ENCODE measurements at regions not wholly inside any gene's neighbourhood (a gene's known extent, or its start where the extent isn't known, plus 50 kb on each side); places are given as distances from the start of the nearest gene placed in this dataset.

GRCh38 chr5:26669031-26669430 lies 369.4 kb downstream of the CDH9 start:
- DNase-seq, result no peak

GRCh38 chr5:26666371-26666770 lies 372.0 kb downstream of the CDH9 start:
- DNase-seq, result no peak

- no peak for DNase-seq
Measured at GRCh38 chr5:26663500-26663899, 374.9 kb downstream of the CDH9 start.

- DNase-seq, result no peak
Measured at GRCh38 chr5:26662806-26663360, 375.5 kb downstream of the CDH9 start.

- no peak for DNase-seq
Measured at GRCh38 chr5:26660116-26660515, 378.3 kb downstream of the CDH9 start.

- no peak for DNase-seq
Measured at GRCh38 chr5:26649000-26649399, 389.4 kb downstream of the CDH9 start.

DNA sequence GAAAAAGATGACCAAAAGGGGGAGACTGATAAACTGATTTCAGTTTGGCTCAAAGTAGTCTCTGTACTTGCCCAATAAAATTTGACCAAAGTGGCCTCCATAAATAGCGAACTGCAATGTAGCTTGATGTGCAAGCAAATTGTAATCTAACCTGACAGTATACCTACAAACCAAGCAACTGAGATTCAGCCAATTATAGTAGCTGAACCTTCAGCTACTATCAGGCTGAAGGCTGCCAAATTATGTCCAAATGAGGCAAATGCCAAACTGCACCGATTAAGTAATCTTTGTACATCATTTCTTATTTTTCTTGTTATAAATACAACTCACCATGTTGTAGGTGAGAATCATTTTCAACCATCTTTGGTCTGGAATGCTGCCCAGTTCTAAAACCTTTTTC lies 390.6 kb downstream of the CDH9 start:
- no peak for DNase-seq

DNA sequence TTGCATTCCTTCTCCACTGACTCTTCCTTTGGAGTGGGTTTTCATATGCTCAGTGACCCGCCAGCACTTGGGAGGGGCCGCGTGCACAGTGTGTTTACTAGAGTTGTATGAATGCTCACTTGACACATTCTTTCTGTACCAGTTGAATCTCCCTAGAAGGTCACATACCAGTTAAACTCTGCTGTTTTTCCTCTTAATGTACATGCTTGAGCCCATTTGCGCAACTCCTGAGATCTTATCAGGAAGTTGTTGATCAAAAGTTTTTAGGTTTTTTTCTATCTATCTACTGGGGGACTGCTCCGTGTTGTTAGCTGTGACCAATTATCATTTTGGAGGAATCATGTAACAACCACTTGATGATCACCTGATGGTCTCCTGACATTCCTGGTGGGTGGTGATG lies 392.7 kb downstream of the CDH9 start:
- no peak for DNase-seq

GRCh38 chr5:26641492-26641891 lies 396.9 kb downstream of the CDH9 start:
- DNase-seq, result no peak

- no peak for DNase-seq
Measured at GRCh38 chr5:26625099-26625498, 413.3 kb downstream of the CDH9 start.

DNA sequence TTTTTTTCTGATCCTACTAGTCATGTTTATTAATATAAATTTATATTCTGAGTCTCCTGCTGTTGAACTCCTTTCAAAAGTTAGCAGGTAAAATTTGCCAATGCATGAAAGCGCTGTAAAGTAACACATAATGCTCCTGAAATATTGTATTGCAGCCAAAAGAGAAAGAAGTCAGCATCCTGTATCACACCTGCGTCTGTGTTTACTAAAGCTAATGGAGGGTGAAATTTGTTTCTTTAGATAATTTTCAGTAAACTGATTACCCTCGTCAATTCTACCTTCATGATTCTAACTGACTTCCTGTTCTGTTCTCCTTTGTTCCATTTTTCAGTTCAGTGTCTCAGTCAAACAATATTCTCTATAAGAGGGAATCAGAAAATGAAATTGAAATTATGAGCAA lies 415.4 kb downstream of the CDH9 start:
- DNase-seq, result no peak

DNA sequence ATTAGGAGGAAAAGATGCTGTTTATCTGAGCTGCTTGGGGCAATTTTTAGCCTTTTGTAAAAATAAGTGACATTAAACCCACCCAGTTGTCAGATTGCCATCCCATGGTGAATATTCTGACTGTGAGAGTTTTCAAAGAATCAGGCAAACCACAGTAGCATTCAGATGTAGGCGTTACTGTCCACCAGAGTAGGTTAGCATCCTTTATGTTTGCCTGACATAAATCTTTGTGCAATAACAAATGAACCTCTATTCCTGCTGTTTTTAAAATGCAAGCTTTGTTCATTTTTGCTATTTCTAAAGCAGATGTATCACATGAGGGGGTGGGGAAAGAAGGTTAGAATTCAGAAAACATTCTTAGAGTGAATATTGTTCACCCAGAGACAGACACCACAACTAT lies 427.8 kb downstream of the CDH9 start:
- no peak for DNase-seq

DNA sequence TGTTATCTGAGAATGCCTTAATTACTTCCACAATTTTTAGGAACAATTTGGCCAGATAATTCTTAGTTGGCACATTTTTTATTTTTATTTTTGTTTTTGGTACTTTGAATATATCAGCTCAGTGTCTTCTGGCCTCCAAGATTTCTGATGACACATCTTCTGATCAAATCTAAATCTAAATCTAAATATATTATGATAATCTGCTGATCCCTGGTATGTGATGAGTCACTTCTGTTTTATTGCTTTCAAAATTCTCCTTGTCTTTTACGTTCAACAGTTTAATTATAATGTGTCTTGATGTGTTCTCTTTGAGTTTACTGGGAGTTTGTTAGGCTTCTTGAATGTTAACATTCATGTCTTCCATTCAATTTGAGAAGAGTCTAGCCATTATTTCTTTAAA lies 436.8 kb downstream of the CDH9 start:
- no peak for DNase-seq

DNA sequence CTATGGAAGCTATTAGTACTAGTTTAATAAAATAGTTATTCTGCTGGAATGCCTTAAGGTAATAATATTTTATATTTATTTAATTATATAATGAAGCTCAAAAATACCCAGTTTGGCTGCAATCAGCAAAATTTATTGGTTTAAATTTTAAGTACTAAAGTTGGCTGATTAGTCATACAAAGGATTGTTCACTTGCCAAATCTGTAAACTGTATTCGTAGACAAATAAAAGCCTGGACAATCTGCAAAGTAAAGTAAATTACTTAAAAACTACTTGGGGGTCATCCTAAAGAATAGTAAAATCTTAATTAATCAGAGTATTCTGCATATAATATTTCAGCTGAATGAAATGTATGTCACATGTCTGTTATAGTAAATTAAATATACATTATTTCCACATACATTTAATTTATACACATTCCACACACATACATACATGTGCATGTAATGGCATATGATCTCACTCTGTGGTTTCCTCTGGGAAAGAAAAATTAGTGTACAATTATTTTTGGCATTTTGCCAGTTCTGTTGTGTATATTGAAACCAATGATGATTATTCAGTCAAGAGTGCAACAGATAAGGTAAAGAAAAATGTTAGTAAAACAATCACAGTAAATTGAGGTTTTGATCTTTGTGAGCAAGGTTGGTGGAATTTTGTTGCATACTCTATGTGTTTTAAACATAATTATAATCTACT lies 455.9 kb downstream of the CDH9 start:
- DNase-seq, result no peak

GRCh38 chr5:26579712-26580111 lies 458.7 kb downstream of the CDH9 start:
- no peak for DNase-seq

- no peak for DNase-seq
Measured at GRCh38 chr5:26578002-26578401, 460.4 kb downstream of the CDH9 start.

- DNase-seq, result no peak
Measured at GRCh38 chr5:26572480-26572879, 465.9 kb downstream of the CDH9 start.

GRCh38 chr5:26569929-26570258 lies 468.5 kb downstream of the CDH9 start:
- no peak for DNase-seq

DNA sequence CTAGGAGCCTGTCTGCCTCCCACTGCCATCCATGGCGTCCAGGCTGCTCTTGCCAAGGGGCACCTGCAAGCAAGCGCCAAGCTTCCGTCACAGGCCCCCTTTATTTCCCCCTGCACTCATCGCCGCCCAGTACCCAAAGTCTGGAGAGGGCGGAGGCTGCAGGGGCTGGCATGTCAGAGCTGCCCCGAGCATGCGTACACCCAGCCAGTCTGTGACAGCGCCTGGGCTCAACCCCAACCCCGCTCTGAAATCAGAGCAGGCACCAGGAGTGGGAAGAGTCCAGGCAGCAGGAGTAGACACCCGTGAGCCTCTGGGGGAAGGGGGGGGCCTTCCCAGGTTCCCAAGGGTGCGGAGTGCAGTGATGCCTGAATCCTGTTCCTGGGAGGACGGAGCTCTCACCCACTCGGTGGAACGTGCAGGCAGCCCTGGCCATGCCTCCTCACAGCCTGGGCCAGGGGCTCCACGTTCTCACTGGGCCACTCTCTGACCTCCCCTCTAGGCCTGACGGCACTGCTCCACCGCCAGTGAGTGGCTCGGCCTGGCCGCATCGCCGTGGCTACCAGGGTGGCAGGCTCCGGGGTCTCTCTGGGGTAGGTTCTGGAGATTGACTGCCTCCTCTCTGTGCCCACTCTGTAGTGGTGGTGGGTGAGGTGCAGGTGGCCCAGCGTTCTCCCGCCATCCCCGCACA lies 469.0 kb downstream of the CDH9 start:
- DNase-seq, result no peak

DNA sequence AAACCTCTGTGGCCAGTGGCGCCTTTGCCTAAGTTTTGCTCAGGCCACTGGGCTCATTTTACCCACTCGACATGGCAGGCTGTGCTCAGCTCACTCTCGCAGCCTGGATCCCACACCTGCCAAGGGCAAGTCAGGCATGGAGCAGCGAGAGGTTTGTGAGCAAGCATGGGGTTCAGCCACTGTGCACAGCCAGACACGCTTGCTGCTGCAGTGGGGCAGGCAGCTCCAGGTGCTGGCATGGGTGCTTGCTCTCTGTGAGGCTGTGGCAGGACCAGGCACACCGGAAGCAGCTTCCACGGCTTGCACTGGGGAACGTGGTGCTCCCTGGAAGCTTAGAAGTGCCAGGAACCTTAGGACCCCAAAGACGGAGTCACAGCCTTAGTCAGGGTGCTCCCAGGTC lies 470.1 kb downstream of the CDH9 start:
- no peak for DNase-seq

- no peak for DNase-seq
Measured at GRCh38 chr5:26563979-26564378, 474.4 kb downstream of the CDH9 start.

GRCh38 chr5:26553079-26553478 lies 485.3 kb downstream of the CDH9 start:
- DNase-seq, result peak; percentile 58

GRCh38 chr5:26543987-26544386 lies 494.4 kb downstream of the CDH9 start:
- DNase-seq, result no peak

DNA sequence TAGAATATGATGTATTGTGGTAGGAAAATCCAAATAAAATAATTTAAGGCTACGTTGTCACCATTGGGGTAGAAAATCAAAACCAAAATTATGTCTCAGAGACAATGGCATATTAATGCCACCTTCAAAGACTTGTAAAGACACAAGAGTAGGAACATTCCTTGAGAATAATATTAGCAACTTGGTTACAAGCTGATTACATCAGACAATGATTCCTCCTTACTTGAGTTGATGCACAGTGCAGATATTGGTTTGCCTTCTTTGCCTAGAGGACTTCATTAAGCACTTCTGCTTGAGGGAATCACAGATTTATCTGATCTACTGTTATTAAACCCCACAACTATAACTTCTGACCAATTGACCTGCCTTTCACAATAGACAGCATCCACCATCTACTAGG lies 500.2 kb downstream of the CDH9 start:
- DNase-seq, result no peak

GRCh38 chr5:26535215-26535614 lies 503.2 kb downstream of the CDH9 start:
- no peak for DNase-seq
